ENCODE measurements at regions not wholly inside any gene's neighbourhood (a gene's known extent, or its start where the extent isn't known, plus 50 kb on each side); places are given as distances from the start of the nearest gene placed in this dataset.

DNA sequence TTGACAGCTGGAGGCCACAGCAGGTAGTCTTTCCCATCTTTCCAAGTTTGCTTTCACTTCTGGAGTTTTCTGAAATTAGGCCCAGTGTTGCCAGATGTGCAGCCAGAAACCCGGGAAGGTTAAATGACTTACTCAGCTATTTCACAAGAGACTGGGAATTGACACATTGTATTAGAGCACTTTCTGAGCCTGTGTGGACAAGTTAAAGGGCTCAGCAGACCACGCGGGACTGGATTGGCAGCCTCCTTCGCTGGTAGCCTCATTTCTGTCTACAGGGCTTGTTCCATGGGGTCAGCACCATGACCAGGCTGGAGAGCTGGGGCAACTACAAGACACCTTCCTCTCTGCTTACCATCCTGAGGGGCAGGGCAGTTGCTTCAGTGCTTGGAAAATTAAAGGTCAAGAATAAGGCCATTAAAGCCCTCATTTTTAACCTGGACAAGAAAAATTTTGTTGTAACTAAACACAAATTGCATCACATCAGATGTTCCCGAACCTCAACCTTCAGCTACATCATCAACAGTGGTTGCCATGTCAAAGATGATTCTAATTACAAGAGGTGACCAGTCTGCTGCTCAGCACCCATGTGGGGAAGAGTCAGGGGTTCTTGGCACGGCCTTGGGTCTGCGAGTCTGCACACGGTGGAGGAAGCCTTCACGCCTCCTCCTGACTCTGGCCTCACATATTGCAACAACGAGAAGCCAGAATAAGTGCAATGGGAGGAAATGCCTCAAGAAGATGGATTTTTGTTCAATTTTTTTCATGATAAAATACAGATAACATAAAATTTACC, 279.5 kb upstream of the RAB6C start:
- ChIA-PET CTCF (no interaction called here), POLR2A (no interaction called here)
- Histone ChIP-seq H3K27me3 (ENCODE audit: control insufficient read depth in 2 of 2, insufficient read depth in 2 of 2, low read length in 2 of 2) (no peaks in the 10 kb centered on the region), H3K36me3 (ENCODE audit: control insufficient read depth in 2 of 2, extremely low read depth in 1 of 2, insufficient read depth in 2 of 2, low read length in 2 of 2) (no peaks in the 10 kb centered on the region), H3K9me3 (replicated peaks; ENCODE audit: control insufficient read depth, insufficient read depth, low read length) (no peaks in the 10 kb centered on the region), H3K4me3 (replicated peaks in 1 of 3; ENCODE audit: insufficient read depth in 1 of 3, low read depth in 1 of 3, low read length in 3 of 3) (no peak overlapping the region), H3K4me2 (ENCODE audit: insufficient read depth, low read length) (no peak overlapping the region), H3K9me1 (replicated peaks; ENCODE audit: control insufficient read depth, extremely low read depth, insufficient read depth, low read length) (no peaks in the 10 kb centered on the region), H3K79me2 (ENCODE audit: control insufficient read depth, insufficient read depth, low read length) (no peaks in the 10 kb centered on the region), H3K4me1 (ENCODE audit: control insufficient read depth, extremely low read depth, insufficient read depth, low read length) (no peaks in the 10 kb centered on the region), H2AFZ (ENCODE audit: low read depth, low read length) (no peak overlapping the region), H3K27ac (ENCODE audit: insufficient read depth, low read depth, low read length) (no peak overlapping the region), H4K20me1 (replicated peaks; ENCODE audit: control insufficient read depth, extremely low read depth, insufficient read depth, low read length) (no peaks in the 10 kb centered on the region), H3K9ac (replicated peaks; ENCODE audit: extremely low read depth, insufficient read depth, low read length) (no peak overlapping the region)
- dilution Hi-C loops (cut with MboI; ENCODE audit: extremely low pct_ligation_motif_present, low sequenced_read_pairs) (no loop called here), intact Hi-C loops (cut with micrococcal nuclease) (no loop called here)
- no peak for DNase-seq (ENCODE audit: low read depth, low spot score)
- TF ChIP-seq GATA2 (IDR thresholded peaks at IDR 0.05; ENCODE audit: insufficient read depth, insufficient read length, low read depth, low read length) (no peak), EZH2 (IDR thresholded peaks at IDR 0.05; ENCODE audit: borderline replicate concordance, low read depth, low read length, severe bottlenecking) (no peak), MAX (IDR thresholded peaks at IDR 0.05; ENCODE audit: insufficient read depth, insufficient read length) (no peak), JUN (IDR thresholded peaks at IDR 0.05; ENCODE audit: borderline replicate concordance, insufficient read depth, insufficient read length, low read depth) (no peak), POLR2A (IDR thresholded peaks at IDR 0.05; ENCODE audit: low read depth, low read length) (no peak), FOS (IDR thresholded peaks at IDR 0.05; ENCODE audit: borderline replicate concordance, insufficient read depth, low read length) (no peak), MYC (IDR thresholded peaks at IDR 0.05; ENCODE audit: low read depth, low read length) (no peak), CTCF (IDR thresholded peaks at IDR 0.05; ENCODE audit: extremely low read depth in 1 of 2, insufficient read depth in 1 of 2, low read depth in 1 of 2, low read length in 2 of 2) (no peak)
- FAIRE-seq = no peak
- BruUV-seq (replicated peaks) = no TSS peak
